ENCODE measurements at regions not wholly inside any gene's neighbourhood (a gene's known extent, or its start where the extent isn't known, plus 50 kb on each side); places are given as distances from the start of the nearest gene placed in this dataset.

GRCh38 chr12:91422811-91423692, 240.4 kb upstream of the DCN start:
- TF ChIP-seq CTCF (IDR thresholded peaks at IDR 0.05; ENCODE audit: low read depth, low read length, missing input control), result no peak
- no peak for TF ChIP-seq MAX (IDR thresholded peaks at IDR 0.05)
- TF ChIP-seq REST (IDR thresholded peaks at IDR 0.05), result no peak

Data from liver (tissue), 2 donors.